Left hindlimb (tissue), 1 donor: ENCODE measurements at regions not wholly inside any gene's neighbourhood (a gene's known extent, or its start where the extent isn't known, plus 50 kb on each side); places are given as distances from the start of the nearest gene placed in this dataset.
"Not testable (repeated sequence)": the region's sequence is repeated elsewhere in the genome, so short reads cannot be mapped to it uniquely, and the experiment has no call there.

Experiments used
- DNase-seq: peaks from one replicate; pipeline ENCODE4 v3.0.0-alpha.2; 2018

DNA sequence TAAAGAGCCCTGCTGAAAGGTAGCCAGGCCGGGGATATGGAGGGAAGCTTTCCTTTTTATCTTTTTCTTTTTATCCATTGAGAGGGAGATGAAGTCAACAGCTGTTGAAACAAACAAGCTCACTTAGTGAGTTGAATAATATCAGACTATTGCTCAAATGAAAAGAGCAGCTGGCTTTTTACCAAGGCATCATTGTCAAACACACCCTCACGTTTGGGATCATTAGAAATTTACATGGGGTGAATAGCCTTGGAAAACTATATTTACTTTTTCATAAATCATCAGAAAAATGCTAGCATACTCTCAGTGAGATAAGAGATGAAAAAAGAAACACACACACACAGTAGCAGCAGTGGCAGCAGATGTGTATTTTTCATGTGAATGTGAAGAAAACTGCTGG is 71.5 kb upstream of the HNMT start:
- DNase-seq: no peak

DNA sequence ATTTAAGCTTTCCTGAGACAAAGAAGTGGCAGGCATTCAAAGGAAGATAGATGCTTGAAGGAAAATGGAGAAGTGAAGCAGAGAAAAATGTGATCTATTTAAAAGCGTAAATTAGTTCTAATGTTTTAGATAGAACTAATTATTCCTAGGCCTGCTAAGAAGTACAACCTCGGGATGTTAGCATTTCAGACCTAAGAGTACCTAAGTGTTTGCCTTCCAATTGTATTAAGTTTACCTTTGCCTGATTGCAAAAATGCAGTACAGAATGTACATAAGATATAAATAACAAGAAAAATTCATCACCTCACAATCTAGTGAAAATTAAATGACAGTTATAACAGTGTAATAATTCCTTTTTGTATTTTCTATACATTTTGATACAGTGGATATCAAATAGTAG is 71.1 kb upstream of the HNMT start:
- DNase-seq: no peak

DNA sequence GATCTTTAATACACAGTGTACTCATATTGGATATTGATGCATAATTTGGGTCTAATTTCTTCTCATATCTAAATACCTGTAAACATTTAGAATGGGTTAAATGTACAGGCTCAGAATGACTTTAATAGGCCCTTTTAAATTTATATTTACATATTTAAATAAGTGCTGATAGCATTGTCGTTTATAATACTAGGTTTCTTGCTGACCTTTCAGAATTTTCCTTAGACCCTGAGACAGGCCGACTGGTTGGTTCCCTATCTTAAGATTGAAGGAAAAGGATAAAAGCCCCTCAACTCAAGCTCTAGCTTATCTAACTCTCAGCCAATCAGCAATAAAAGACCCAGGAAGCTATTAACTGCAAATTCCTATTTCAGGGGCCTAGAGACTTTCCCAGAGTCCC is 67.8 kb upstream of the HNMT start:
- no peak for DNase-seq

DNA sequence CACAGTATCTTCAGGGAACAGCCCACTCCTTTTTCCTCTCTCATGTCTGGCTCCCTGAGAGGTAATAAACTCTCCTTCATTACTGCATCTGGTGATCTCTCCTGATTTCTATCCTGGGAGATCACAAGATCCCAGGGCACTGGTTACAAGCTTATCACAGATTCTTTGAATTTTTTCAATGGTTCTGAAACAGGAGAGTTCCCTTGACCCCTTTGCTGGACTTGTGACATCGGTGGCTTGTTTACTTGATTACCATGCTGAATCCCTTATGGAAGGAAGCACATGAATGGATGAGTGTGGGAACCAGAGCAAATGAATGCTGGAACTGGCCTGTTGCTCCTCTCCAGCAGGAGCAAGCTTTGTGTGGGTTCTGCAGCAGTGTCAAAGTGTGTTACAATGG is 67.2 kb upstream of the HNMT start:
- no peak for DNase-seq

DNA sequence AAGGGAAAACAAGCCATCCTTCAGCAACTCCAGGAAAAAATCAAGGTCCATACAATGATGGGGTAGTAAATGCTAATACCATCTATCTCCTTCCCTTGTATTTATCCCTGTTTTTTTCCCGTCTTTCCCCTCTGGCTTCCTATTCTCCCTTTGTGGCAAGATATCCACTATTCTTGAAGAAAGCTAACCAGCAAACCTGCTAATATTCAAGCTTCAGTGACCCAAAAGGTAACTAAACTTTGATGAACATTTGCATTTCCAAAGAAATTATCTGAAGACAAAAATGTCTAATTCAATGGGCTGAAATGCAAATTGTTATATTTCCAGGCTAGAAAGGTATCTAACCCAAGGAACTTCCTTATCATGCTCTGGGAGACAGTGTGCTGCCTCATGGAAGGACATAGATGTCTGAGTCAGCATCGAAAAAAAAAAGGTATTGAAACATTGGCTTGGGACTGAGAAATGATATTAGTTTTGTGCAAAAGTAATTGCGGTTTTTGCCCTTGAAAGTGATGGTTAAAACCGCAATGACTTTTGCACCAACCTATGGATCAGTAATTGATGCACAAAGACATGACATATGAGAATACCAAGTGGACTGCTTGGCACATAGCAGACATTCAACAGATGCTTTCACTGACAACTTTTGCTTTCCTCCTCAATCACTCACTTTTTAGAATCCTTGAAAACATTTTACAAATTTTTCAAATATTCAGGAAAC is 63.7 kb upstream of the HNMT start:
- no peak for DNase-seq

DNA sequence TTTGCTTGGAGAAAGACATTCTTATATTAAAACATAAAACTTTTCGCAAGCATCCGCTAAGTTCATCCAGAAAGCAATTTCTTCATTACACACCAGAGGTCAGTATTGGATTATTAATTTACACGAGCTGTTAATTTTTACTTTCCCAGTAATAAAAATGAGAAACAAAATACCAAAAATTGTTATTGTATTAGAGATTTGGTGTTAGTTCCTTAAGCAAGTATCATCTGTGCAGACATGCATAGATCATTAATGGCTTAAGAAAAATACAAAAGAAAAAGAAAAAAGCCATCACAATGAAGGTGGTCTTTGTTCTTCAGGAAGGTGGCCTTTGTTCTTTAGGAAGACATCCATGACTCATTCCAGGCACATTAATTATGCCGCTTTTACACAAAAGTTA is 53.6 kb upstream of the HNMT start:
- no peak for DNase-seq

DNA sequence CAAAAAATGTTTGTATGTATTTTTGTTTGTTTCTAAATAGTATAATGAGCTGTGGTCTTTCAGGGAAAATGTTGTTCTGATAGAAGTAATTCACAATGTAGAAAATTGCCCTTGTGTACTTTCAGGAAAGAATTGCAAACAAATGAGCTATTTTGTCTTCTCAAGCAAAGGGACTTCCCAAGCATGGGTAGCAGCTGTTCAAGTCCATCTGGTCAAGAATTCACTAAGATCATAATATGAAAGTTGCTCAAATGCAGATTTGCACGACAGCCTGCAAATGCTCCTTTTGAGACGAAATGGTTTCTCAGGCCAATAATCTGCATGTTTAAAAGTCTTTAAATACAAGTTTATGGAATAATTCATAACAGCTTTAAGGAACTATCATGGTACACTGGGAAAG is 51.9 kb upstream of the HNMT start:
- no peak for DNase-seq

DNA sequence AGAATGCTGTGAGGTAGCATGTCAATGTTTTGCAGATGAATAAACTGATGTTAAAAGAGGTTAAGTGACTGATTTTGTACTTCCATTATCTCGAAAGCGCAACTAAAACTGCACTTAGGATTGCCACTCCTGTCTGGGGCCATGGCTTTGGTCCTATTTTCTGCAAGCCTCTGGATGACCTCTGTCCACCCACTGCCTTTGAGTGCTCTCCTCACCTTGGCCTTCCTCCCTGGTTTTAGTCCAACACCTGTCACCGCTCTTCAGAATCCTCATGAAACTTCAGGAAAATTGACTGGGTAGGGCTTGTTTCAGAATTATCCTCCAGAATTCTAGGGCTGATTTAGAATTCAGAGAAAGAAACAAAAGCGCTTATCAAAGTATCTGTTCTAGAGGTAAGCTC is 51.1 kb upstream of the HNMT start:
- no peak for DNase-seq

DNA sequence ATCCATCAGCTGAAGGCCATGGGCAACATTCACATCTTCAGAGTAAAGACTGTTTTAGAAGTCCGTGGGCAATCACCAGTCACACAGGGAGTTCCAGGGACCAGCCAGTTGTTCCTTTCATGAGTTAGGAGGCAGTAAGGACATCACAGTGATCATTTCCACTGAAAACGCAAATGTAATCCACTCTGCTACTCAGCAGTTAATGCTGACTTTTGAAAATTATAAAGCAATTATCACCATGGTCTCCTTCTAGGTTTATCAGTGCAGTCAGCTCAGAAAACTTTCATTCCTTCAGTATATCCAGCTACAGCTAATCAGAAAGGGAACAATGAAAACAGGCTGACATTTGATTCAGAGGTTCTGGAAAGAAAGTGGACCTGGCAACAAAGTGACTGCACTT is 50.6 kb upstream of the HNMT start:
- not testable (repeated sequence) for DNase-seq
